NOMO-1 treated with dmso at 0.1 percent for 144 hours (cell line): ENCODE measurements at regions not wholly inside any gene's neighbourhood (a gene's known extent, or its start where the extent isn't known, plus 50 kb on each side); places are given as distances from the start of the nearest gene placed in this dataset.

Experiments used
- DNase-seq: peaks from one replicate; lab custom pipeline; 2025; ENCODE audit not compliant: unreplicated experiment; lab: John Stamatoyannopoulos, UW

DNA sequence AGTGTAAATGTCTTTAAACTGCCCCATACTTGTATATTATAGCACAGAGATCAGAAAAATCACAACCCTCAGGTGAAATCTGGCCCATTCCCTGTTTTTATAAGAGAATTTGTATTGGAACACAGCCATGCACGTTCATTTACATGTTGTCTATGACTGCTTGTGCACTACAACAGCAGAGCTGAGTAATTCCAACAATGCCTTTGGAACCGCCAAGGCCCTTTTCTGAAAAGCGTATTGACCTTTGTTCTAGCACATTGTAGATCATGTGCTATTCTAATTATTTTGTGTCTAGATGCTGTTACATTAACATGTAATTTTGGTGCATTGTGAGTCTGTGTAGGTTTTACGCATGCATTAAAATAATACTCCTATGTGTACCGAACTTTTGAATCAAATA, 339.6 kb downstream of the CHRM3 start:
- no peak for DNase-seq

DNA sequence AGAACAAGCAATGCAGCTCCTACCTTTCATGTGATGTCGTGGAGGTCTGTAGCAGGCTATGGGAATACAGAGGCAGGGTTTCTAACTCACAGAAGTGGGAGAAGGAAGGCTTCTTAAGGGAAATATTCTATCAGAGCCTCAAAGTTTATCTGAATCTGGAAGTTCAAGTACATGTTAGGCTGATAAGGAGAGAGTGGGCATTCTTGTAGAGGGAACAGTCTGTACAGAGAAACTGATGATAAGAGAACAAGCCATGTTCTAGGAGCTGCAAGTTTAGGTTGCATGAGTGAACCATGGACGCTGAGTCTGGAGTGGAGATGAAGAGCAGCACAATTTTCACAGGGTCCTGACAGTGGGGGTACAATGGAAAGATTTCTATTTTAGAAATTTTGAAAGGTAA, 344.0 kb downstream of the CHRM3 start:
- no peak for DNase-seq

DNA sequence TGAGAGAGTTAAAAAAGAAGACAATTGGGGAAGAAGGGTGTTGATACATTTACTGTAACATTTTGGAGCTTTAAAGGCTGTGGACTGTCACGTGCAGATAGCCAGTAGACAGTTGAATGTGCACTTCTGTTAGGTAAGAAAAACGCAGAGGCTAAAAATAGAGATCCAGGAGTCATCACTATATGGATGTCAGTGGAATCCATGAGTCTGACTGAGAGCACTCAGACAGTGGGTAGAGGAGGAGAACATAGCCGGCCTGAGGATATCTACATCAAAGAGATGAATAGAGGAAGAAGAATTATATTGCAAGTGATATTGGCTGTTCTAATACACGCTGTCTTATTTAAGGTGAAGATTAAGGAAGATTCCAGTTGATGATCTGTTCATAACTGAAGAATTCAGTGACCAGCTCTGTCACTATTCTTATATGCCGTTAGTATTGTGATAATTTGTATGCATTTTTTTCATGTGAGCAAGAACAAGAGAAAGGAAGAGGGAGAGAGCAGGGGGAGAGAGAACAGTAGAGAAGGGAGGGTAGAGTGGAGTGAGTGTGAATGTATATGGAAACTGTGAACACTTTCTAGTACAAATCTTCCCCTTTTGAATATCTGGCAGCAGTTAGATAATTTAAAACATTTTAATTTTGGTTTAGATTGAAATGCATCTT, 344.8 kb downstream of the CHRM3 start:
- no peak for DNase-seq

DNA sequence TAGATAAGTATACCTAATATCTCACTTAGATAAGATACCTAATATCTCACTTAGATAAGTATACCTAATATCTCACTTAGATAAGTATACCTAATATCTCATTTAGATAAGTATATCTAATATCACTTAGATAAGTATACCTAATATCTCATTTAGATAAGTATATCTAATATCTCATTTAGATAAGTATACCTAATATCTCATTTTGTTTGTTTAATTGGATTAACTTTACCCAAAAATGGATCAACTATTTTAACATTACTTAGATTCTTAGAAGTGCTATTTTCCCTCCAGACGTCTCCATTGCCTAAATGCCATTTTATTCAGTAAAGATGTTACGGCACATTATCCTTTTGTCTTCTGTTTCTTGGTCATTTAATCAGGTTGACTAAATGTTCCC, 346.4 kb downstream of the CHRM3 start:
- no peak for DNase-seq

DNA sequence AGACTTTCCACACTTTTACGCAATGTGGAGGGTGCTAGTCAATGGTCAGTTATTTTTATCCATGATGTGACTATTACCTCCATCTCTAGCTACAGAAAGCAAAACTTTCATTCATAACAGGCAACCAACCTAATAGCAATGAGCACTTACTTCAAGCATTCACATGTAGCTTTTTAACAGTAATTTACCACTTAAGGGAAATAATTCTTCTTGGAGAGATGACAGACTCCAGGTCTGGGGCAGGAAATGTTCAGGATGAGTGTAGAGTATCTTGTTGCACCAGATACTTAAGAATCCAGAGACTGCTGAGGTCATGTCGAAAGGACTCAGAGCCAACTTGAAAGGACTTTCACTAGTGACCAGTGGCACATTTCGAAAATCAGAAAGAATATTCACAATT, 347.6 kb downstream of the CHRM3 start:
- no peak for DNase-seq

DNA sequence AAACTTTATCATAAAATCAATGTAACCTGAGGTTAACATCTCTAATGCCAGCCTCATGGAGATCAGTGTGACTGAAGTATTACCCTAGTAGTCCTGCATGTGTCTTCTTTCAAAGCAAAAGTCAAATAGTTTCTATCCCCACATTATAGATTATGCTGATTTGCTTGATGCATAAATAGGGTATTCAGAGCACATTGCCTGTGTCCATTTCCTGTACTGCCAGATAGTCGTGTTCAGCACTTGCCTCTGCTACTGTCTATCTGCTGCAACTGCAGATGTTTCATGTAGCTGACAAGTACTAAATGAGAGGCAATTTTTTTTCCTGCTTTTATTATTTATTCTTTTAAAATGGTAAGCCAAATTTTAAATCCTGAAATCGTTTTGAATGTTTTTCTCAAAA, 348.7 kb downstream of the CHRM3 start:
- no peak for DNase-seq

DNA sequence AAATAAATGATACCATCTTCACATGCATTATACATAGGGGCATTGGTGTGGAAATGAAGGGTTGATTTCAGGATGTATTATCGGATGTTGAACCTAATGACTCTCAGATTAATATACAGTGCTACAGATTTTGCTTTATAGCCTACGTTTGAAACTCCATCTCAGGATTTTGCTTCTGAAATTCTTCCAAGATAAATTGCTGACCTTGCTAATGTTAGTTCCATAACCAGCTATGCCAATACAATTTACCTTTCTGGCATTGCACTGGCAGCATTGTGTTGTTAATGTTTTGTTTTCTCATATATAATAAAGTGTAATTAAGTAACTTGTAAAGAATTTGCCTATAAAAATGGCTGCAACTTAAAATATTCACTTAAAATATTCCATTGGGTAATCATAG, 350.1 kb downstream of the CHRM3 start:
- no peak for DNase-seq

DNA sequence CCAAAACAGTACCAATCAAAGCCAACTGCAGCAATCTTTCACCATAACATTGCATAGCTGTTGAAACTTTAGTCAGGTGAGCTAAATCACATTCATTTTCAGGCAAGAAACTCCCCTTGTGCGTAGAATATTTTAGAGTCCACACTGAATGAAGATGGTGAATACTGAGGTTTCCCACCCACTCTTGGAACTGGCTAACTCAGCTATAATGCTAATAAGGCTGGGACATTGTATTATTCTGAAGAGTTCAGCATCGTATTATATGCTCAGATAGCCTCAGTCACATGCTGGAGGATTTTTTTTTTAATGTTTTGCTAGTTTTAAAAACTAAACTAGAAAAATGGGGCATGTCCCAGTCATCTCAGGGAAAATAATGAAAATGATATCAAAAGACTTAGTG, 352.3 kb upstream of the FMN2 start:
- DNase-seq, result no peak

DNA sequence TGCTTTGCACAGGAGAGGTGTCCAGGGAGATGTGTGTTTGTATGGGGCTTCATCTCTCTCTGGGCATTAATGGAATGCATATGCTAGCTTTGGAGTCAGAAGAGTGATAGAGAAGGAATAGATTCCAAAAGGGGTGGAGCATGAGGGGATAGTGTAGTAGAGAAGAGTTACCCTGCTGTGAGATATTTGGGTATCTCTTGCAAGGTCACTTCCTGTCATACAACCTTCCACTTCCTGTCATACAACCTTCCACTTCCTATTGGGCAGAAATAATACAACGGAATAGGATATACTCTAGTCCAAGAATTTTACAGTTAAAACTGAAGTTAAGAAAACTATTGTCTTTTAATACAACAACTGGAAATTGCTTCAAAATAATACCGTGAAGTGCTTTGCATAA, 351.8 kb upstream of the FMN2 start:
- DNase-seq, result no peak

DNA sequence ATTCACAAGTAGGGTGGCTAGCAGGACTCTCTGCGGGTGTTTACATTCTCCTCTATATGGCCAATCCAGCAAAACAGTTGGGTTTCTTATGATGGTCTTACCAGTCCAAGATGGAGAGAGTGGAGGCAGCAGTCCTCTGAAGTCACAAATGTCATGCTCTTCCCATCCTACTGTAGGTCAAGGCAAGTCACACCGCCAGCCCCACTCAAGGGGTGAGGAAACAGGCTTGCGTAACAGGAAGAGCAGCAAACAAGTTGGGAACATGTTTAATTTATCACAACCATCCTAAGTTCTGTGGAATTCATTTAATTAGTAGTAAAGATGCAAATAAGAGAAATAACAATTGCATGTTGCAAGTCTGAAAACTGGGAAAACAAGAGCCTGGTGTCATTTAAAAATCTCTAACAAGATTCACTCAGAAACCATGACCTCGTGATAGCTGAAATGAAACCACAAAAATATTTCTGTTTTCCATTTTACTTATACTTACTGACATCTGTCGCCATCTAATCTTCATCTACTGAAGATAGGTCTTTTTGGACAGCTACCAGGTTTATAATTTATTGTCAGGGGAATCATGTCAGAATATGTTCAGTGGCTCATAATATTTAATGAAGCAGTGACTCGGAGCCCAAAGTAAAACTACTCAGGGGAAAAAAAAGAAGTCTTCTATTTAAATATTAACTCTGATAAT, 349.1 kb upstream of the FMN2 start:
- DNase-seq, result no peak

DNA sequence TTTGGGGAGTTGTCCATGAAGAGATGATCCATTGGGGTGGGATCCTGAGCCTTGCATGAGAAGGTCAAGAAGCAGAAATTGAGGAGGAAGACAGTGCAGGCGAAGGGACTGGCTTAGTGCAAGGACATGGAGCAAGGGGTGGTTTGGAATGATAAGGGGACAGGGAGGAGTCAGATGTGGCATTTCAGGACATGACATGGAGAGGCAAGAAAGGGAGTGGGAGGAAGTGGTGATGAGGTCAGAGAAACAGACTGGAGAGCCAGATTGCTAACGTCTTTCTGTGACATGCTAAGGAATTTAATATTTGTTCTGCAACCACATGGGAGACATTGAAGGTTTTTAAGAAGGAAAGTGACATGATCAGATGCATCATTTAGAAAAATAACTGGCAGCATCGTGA, 346.8 kb upstream of the FMN2 start:
- DNase-seq, result no peak

DNA sequence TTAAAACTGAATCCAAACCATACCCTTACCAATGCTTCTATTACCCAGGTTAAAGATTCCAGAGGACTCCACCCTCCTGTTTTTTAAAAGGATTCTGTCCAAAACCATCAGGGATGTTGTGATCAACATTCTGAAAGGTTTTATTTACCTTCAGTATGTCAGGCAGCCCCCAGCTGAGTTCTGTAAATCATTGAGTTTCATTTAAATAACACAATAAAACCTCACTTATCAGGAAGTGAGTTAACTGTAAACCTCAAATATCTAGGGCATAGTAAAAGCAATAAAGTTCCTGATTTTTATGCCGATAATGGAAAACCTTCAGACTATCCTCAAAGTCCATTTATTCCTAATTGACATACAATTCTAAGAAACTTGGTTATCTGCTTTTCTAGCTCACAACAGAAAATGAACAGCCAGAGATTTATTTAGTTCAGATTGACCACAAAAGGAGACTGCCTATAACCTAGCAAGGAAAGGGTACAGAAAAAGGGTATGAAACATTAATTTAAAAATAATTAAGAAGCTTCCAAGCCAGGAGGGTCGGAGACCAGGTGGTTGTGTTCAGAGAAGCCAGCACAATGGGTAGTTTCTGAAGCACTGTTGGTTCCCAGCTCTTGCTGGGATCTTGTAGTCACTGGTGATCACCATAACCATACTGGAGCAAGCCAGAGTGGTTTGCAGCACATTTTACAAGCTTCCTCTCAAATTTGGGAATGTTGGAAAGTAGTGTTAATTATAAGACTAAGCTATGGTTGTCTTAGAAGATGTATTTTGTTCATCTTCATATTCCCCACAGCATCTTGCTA, 336.4 kb upstream of the FMN2 start:
- DNase-seq, result no peak

DNA sequence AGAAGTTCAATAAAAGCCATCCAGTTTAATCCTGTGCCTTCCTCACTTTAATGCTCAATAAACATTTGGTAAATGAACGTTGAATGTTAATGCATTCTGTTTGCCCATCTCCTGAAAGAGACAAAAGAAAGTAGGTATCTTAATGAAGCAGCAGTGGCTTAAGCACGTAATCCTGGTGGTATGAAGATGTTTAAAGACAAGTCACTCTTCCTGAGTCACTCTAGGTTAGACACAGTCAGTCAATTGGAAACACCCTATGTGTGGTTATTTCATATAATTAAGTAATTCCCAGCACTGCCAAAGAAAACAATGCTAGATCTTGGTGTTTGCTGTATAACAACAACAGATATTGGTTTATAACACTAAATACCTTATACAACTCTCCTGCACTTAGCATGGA, 334.0 kb upstream of the FMN2 start:
- DNase-seq, result no peak

DNA sequence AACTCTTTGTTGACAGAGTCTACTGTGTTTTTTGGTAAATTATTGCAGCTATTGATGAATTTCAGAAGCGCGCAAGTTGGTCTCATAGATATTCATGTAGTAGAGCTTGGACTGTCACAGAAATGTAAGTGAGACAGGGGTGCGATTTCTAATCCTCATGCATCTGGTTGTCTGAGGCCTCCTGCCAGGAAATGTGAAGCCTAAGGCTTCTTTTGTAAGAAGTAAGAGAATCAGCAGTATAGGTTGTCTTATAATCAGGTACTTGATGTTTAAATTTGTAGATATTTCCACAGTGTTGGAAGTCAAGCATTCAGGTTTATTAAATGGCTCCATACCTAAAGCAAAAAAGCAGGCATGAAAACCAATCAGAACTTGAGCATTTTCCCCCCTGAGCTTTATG, 332.9 kb upstream of the FMN2 start:
- DNase-seq, result no peak

DNA sequence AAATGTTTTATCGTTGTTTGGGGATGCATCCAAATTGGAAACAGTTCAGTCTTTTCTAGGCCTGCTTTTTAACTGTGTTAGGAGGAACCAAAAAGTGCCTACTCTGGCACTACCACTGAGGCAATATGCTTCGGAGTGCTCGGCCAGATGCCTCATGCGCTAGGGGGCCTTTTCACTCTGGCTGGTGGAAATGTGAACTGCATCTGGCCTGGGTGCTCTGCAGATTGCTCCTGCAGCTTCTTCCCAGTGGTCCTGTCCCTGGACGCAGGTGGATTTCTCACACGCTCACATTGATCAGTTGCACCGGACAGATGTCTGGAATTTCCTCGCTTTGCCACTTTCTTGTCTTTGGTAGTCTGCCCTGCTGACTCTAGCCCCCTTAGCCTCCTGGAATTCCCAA, 330.2 kb upstream of the FMN2 start:
- DNase-seq, result no peak

DNA sequence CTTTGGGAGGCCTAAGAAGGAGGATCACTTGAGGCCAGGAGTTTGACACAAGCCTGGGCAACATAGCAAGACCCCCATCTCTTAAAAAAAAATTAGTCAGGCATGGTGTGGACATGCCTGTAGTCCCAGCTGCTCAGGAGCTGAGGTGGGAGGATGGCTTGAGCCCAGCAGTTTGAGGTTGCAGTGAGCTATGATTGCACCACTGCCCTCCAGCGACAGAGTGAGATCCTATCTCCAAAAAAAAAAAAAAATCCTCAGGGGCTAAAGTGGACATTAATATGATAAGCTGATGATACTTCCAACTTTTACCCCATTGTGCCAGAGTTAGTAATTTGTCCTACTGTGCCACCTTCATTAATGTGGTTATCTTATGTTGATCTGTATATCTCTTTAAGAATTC, 327.8 kb upstream of the FMN2 start:
- no peak for DNase-seq

DNA sequence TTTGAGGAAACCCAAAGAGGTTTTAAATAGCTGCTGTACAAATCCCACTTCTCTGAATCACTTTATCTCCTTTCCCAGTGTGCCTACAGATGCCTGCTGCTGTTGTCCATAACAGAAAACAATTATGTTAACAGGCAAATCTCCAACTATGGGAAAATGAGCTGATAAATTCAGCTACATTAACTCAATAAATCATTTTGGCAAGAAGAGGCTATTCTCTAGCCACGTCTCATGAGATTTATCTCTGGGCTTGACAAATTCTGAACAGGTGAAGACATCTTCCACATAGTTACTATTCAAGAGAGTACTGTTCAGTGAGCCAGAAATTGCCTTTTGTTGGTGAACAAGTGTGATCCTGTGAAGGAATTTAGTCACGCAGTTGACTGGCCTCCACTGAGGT, 327.1 kb upstream of the FMN2 start:
- no peak for DNase-seq

DNA sequence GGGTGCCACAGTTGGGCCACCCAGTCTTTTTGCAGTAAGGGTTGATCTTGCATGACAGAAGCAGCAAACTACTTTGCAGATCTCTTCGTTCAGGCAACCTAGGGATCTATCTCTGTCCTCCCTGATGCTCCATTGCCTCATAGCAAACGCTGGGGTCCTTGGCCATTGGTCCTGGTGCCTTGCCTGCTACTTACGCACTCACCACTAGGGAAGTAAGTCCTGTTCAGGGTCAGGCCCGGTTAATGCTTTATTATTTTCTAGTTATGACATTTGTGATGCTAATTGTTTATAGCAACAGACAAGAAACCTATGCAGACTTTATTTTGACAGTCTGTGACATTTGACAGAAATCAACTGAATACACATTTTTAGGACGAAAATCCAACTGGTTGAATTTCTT, 326.5 kb upstream of the FMN2 start:
- no peak for DNase-seq

DNA sequence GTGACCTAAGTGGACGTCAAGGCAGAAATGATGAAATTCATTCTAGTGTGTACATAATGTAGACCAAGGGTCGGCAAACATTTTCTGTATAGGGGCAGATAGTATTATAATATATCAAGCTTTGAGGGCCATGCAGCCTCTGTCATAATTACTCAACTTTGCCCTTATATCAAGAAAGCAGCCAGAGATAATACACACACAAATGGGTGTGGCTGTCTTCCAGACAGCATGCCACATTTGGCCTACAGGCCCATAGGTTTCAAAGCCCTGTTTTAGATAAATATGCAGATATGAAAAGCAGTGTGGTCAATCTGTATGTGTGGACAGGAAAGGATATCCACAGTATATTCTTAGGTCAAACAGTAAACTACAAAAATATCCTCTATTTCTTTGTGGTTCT, 320.1 kb upstream of the FMN2 start:
- no peak for DNase-seq

DNA sequence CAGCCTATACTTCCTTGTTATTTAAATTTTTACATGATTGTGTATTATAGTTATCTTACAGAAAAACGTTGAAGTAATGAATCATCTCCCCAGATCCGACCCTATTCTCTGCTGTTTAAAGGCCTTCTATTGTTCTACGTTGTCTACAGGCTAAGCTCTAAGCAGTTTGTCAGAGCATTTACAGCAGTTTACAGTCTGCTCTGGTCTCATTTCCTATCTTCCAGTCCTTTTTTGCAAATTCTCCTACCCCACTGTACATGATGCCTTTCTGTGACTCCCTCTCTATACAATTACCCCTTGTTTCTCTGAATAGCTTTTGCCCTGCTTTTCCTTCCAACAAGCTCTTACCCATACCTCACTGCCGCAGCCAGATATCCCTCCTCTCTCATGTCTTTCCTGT, 319.2 kb upstream of the FMN2 start:
- no peak for DNase-seq

DNA sequence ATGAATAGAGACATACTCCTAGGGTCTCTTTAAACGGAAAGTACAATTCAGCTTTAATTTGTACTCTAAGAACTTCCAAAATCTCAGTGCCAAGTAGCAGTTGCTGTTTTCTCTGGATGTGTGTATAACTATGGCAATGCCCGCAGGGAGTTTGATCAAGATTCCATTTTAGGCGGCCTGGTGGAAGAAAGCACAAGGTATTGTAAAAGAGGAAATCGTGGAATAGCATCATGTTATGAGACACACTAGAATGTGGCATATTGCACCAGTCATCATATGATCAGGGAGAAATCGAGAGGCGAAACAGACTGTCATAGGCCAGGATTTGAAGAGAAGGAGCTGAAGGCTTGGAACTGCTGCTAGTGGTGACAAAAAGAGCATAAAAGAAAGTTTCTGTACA, 316.2 kb upstream of the FMN2 start:
- no peak for DNase-seq

DNA sequence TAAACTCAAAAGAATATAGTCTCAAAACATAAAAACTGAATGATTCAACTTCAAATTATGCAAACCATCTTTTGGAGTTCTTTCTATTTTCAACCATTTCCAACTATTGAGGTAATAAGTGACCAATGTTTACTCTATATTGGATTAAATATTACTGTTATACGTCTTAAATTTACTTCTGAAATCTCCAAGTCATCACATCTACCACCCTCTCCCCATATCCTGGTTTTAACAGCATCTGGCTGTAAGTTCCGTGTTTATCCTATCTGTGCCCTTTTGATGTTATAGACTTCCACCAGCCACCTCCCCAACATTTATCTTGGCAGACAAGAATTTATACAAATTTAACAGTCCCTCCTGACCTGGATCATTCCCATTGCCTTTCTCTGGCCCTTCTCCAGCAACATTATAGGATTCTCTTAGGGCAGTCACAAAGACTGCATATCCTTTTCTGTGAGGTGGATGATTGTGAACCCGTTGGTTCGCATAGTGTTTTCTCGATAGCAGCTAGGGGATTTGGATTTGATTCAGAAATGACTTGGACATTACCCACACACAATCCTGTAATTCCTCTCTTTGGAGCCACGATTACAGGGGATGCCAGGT, 313.4 kb upstream of the FMN2 start:
- DNase-seq, result no peak
